Hepatocyte (in vitro differentiated cells): ENCODE measurements at regions not wholly inside any gene's neighbourhood (a gene's known extent, or its start where the extent isn't known, plus 50 kb on each side); places are given as distances from the start of the nearest gene placed in this dataset.

Source experiments
- DNase-seq: peaks from one replicate; pipeline ENCODE4 v3.0.0-alpha.2; 2016; ENCODE audit warnings: low spot score
- H2AFZ ChIP-seq: fragments of 200-600 bp; sonication (generic); 2 replicates; pipeline ENCODE4 v1.6.0; 2016; ENCODE audit warnings: antibody characterized with exemption, mild to moderate bottlenecking
- H3K27ac ChIP-seq: fragments of 200-600 bp; sonication (generic); 2 replicates; pipeline ENCODE4 v1.5.1; 2016; ENCODE audit warnings: mild to moderate bottlenecking
- H3K27me3 ChIP-seq: fragments of 200-600 bp; sonication (generic); 2 replicates; pipeline ENCODE4 v1.6.1; 2016
- H3K36me3 ChIP-seq: fragments of 200-600 bp; sonication (generic); replicated peaks from 2 replicates; pipeline ENCODE4 v1.5.1; 2016; ENCODE audit warnings: low read depth; ENCODE audit not compliant: insufficient read depth
- H3K4me1 ChIP-seq: fragments of 200-600 bp; sonication (generic); 2 replicates; pipeline ENCODE4 v1.5.1; 2016; ENCODE audit warnings: mild to moderate bottlenecking, moderate library complexity; ENCODE audit not compliant: insufficient read depth
- H3K4me2 ChIP-seq: fragments of 200-600 bp; sonication (generic); 2 replicates; pipeline ENCODE4 v1.6.0; 2016
- H3K4me3 ChIP-seq: fragments of 200-600 bp; sonication (generic); 2 replicates; pipeline ENCODE4 v1.5.1; 2016; ENCODE audit warnings: mild to moderate bottlenecking
- H3K79me2 ChIP-seq: fragments of 200-600 bp; sonication (generic); 2 replicates; pipeline ENCODE4 v1.6.0; 2017; ENCODE audit warnings: mild to moderate bottlenecking
- H3K9me2 ChIP-seq: fragments of 200-600 bp; sonication (generic); replicated peaks from 2 replicates; pipeline ENCODE4 v1.6.0; 2017; ENCODE audit warnings: mild to moderate bottlenecking; ENCODE audit not compliant: insufficient read depth
- H3K9me3 ChIP-seq: fragments of 200-600 bp; sonication (generic); 2 replicates; pipeline ENCODE4 v1.5.1; 2016; ENCODE audit warnings: low read depth, mild to moderate bottlenecking
- H4K20me1 ChIP-seq: fragments of 200-600 bp; sonication (generic); 2 replicates; pipeline ENCODE4 v1.6.0; 2016; ENCODE audit warnings: mild to moderate bottlenecking; ENCODE audit not compliant: insufficient read depth, poor library complexity, severe bottlenecking
- CTCF ChIP-seq: fragments of 200-600 bp; sonication (generic); IDR thresholded peaks from 2 replicates; pipeline ENCODE4 v1.5.1; 2016; ENCODE audit warnings: antibody characterized with exemption, mild to moderate bottlenecking; ENCODE audit not compliant: poor library complexity
- EZH2 ChIP-seq: fragments of 200-600 bp; sonication (generic); IDR thresholded peaks from 2 replicates; pipeline ENCODE4 v1.6.1; 2016; ENCODE audit warnings: antibody characterized with exemption, mild to moderate bottlenecking, borderline replicate concordance
- EZH2phosphoT487 ChIP-seq: fragments of 200-600 bp; sonication (generic); IDR thresholded peaks from one replicate; pipeline ENCODE4 v1.6.1; 2018; ENCODE audit warnings: antibody characterized with exemption, mild to moderate bottlenecking, low read depth, moderate library complexity; ENCODE audit not compliant: unreplicated experiment, severe bottlenecking
- WGBS: methylation state at CpG from one replicate; pipeline ENCODE4 v1.1.6; 2016; ENCODE audit warnings: low lambda C conversion rate; ENCODE audit errors: missing lambda C conversion rate; 5-methylcytosine and 5-hydroxymethylcytosine counted together

- Histone ChIP-seq H3K36me3 (no peaks in the 10 kb centered on the region), H2AFZ (no peak overlapping the region), H4K20me1 (no peaks in the 10 kb centered on the region), H3K27ac (no peak overlapping the region), H3K9me2 (no peaks in the 10 kb centered on the region), H3K4me3 (no peak overlapping the region), H3K9me3 (no peaks in the 10 kb centered on the region), H3K4me1 (no peaks in the 10 kb centered on the region), H3K79me2 (no peaks in the 10 kb centered on the region), H3K4me2 (no peak overlapping the region), H3K27me3 (no peaks in the 10 kb centered on the region)
- 90% methylated on average over 6 of the region's 6 CpGs for WGBS
- DNase-seq, result no peak
- TF ChIP-seq EZH2phosphoT487 (no peak), EZH2 (no peak), CTCF (no peak)
Measured at GRCh38 chrX:5537098-5537497, 691.6 kb downstream of the NLGN4X start.

- Histone ChIP-seq H3K4me3 (no peak overlapping the region), H3K36me3 (no peaks in the 10 kb centered on the region), H3K9me3 (no peaks in the 10 kb centered on the region), H4K20me1 (no peaks in the 10 kb centered on the region), H2AFZ (no peak overlapping the region), H3K79me2 (no peaks in the 10 kb centered on the region), H3K4me1 (no peaks in the 10 kb centered on the region), H3K4me2 (no peak overlapping the region), H3K27me3 (no peaks in the 10 kb centered on the region), H3K9me2 (no peaks in the 10 kb centered on the region), H3K27ac (no peak overlapping the region)
- DNase-seq, result no peak
- WGBS, result 39% methylated on average over 3 of the region's 3 CpGs
- TF ChIP-seq EZH2 (no peak), CTCF (no peak), EZH2phosphoT487 (no peak)
Measured at GRCh38 chrX:5536261-5536660, 692.4 kb downstream of the NLGN4X start.

GRCh38 chrX:5528057-5528456 lies 700.6 kb downstream of the NLGN4X start:
- Histone ChIP-seq H3K9me3 (no peaks in the 10 kb centered on the region), H3K27ac (no peak overlapping the region), H2AFZ (no peak overlapping the region), H3K79me2 (no peaks in the 10 kb centered on the region), H3K4me3 (no peak overlapping the region), H3K27me3 (no peaks in the 10 kb centered on the region), H3K4me2 (no peak overlapping the region), H3K36me3 (no peaks in the 10 kb centered on the region), H4K20me1 (no peaks in the 10 kb centered on the region), H3K9me2 (no peaks in the 10 kb centered on the region), H3K4me1 (no peaks in the 10 kb centered on the region)
- WGBS, result 84% methylated on average over 5 of the region's 5 CpGs
- DNase-seq, result no peak
- no peak for TF ChIP-seq EZH2phosphoT487
- TF ChIP-seq CTCF, result no peak
- no peak for TF ChIP-seq EZH2

GRCh38 chrX:5526191-5526590 lies 702.5 kb downstream of the NLGN4X start:
- no peak overlapping the region for H2AFZ ChIP-seq
- no peaks in the 10 kb centered on the region for H3K9me3 ChIP-seq
- no peaks in the 10 kb centered on the region for H3K9me2 ChIP-seq
- no peak for TF ChIP-seq EZH2phosphoT487
- no peak for TF ChIP-seq EZH2
- no peak for TF ChIP-seq CTCF
- no peaks in the 10 kb centered on the region for H3K36me3 ChIP-seq
- no peaks in the 10 kb centered on the region for H3K27me3 ChIP-seq
- 76% methylated on average over 2 of the region's 2 CpGs for WGBS
- no peak overlapping the region for H3K4me3 ChIP-seq
- no peaks in the 10 kb centered on the region for H4K20me1 ChIP-seq
- H3K79me2 ChIP-seq, result no peaks in the 10 kb centered on the region
- no peak for DNase-seq
- H3K4me2 ChIP-seq, result no peak overlapping the region
- no peaks in the 10 kb centered on the region for H3K4me1 ChIP-seq
- no peak overlapping the region for H3K27ac ChIP-seq
